Choroid plexus epithelial cell (primary cell): ENCODE measurements at regions not wholly inside any gene's neighbourhood (a gene's known extent, or its start where the extent isn't known, plus 50 kb on each side); places are given as distances from the start of the nearest gene placed in this dataset.
A peak's percentile ranks its signal among the peaks of the same experiment; 100 is the strongest.

ENCODE experiments used
- DNase-seq: peaks from one replicate; pipeline ENCODE4 v3.0.0-alpha.2; 2010; ENCODE audit warnings: low read depth
- H3K4me3 ChIP-seq: 2 replicates; pipeline ENCODE4 v1.5.1; 2011; ENCODE audit warnings: low read depth, mild to moderate bottlenecking, control low read depth, low read length, moderate library complexity
- CTCF ChIP-seq: conservative IDR thresholded peaks from 2 replicates; pipeline ENCODE4 v1.5.1; 2011; ENCODE audit warnings: low read depth, mild to moderate bottlenecking, control low read depth, inconsistent platforms, low read length, moderate library complexity

GRCh38 chr19:33876192-33876591 is 79.5 kb downstream of the KCTD15 start:
- H3K4me3 ChIP-seq: no peak overlapping the region
- TF ChIP-seq CTCF: no peak
- DNase-seq: no peak

- no peak for TF ChIP-seq CTCF
- DNase-seq: no peak
- no peak overlapping the region for H3K4me3 ChIP-seq
These were observed 81.4 kb downstream of the KCTD15 start for GRCh38 chr19:33878030-33878544.

GRCh38 chr19:33878910-33879810 is 82.5 kb downstream of the KCTD15 start:
- no peak for TF ChIP-seq CTCF
- no peak overlapping the region for H3K4me3 ChIP-seq
- DNase-seq: peak; percentile 33

GRCh38 chr19:33879818-33880575 is 83.3 kb downstream of the KCTD15 start:
- TF ChIP-seq CTCF: no peak
- peak; percentile 35 for DNase-seq

GRCh38 chr19:33883859-33884519 is 87.3 kb downstream of the KCTD15 start:
- peak; percentile 32 for DNase-seq
- H3K4me3 ChIP-seq: peak overlapping the region; percentile 17

More at GRCh38 chr19:33879818-33880575, 83.3 kb downstream of the KCTD15 start:
- no peak overlapping the region for H3K4me3 ChIP-seq

More at GRCh38 chr19:33883859-33884519, 87.3 kb downstream of the KCTD15 start:
- TF ChIP-seq CTCF: no peak
